ENCODE measurements at regions not wholly inside any gene's neighbourhood (a gene's known extent, or its start where the extent isn't known, plus 50 kb on each side); places are given as distances from the start of the nearest gene placed in this dataset.

DNA sequence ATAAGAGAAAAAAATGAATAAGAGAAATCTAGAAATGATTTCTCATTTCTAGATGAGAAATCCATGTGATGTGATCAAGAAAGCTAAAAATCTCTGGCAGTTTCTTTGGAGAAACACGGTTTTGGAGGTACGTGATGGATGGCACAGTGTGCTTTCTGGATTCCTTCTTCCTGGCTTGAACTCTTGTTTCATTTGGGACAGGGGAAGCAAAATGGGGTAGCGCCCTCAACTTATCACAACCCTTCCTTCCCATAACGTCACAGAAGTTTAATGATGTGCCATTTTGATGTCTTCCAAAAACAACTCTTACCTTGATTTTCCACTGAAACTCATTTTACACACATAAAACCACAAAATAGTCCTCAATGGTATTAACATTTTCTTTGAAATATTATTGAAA is 1037.3 kb downstream of the ROBO2 start:
- H3K27ac Mint-ChIP-seq = no peak overlapping the region
- H3K36me3 Mint-ChIP-seq = peaks cover 4% of the 10 kb centered on the region
- H3K4me1 Mint-ChIP-seq = peaks cover 31% of the 10 kb centered on the region
- peaks cover 7% of the 10 kb centered on the region for H3K9me3 Mint-ChIP-seq
- TF ChIP-seq, protein P1, sequence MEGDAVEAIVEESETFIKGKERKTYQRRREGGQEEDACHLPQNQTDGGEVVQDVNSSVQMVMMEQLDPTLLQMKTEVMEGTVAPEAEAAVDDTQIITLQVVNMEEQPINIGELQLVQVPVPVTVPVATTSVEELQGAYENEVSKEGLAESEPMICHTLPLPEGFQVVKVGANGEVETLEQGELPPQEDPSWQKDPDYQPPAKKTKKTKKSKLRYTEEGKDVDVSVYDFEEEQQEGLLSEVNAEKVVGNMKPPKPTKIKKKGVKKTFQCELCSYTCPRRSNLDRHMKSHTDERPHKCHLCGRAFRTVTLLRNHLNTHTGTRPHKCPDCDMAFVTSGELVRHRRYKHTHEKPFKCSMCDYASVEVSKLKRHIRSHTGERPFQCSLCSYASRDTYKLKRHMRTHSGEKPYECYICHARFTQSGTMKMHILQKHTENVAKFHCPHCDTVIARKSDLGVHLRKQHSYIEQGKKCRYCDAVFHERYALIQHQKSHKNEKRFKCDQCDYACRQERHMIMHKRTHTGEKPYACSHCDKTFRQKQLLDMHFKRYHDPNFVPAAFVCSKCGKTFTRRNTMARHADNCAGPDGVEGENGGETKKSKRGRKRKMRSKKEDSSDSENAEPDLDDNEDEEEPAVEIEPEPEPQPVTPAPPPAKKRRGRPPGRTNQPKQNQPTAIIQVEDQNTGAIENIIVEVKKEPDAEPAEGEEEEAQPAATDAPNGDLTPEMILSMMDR (IDR thresholded peaks at IDR 0.05; ENCODE audit: unreplicated experiment) = no peak
- H3K4me3 Mint-ChIP-seq = no peak overlapping the region
- DNase-seq (ENCODE audit: low spot score in 2 of 2, unreplicated experiment in 2 of 2) = no peak
- H3K27me3 Mint-ChIP-seq (ENCODE audit: low read depth) = no peaks in the 10 kb centered on the region

- TF ChIP-seq, protein P1 (IDR thresholded peaks at IDR 0.05; ENCODE audit: unreplicated experiment) = no peak
- no peak overlapping the region for H3K4me3 Mint-ChIP-seq
- H3K4me1 Mint-ChIP-seq = peaks cover 33% of the 10 kb centered on the region
- H3K36me3 Mint-ChIP-seq = peaks cover 4% of the 10 kb centered on the region
- no peaks in the 10 kb centered on the region for H3K27me3 Mint-ChIP-seq (ENCODE audit: low read depth)
- H3K9me3 Mint-ChIP-seq = peaks cover 8% of the 10 kb centered on the region
- H3K27ac Mint-ChIP-seq = no peak overlapping the region
- no peak for DNase-seq (ENCODE audit: low spot score in 2 of 2, unreplicated experiment in 2 of 2)
These were observed 1037.9 kb downstream of the ROBO2 start for GRCh38 chr3:78077842-78078241.

DNA sequence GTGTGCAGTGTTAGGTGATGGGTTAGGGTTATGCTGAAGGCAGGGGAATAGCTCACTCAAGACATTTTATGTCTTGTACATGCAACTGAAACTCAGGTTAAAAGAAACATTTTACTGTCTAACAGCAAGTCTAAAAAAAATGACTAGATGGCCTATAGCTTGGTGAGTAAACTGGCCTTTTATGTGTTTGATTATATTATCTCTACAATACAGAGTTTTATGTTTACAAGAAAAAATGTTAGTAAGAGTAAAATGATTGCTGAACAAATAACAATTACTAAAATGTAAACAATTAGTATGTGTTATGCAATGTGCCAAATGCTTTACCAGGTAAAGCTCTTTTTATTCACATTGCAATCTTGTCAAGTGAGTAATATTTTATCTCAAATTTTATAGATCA is 1039.6 kb downstream of the ROBO2 start:
- Mint-ChIP-seq H3K36me3 (no peaks in the 10 kb centered on the region), H3K27ac (no peak overlapping the region), H3K9me3 (peaks cover 10% of the 10 kb centered on the region), H3K4me1 (peaks cover 36% of the 10 kb centered on the region), H3K4me3 (no peak overlapping the region), H3K27me3 (ENCODE audit: low read depth) (no peaks in the 10 kb centered on the region)
- TF ChIP-seq, protein P1 (IDR thresholded peaks at IDR 0.05; ENCODE audit: unreplicated experiment) = no peak
- DNase-seq (ENCODE audit: low spot score in 2 of 2, unreplicated experiment in 2 of 2) = no peak

DNA sequence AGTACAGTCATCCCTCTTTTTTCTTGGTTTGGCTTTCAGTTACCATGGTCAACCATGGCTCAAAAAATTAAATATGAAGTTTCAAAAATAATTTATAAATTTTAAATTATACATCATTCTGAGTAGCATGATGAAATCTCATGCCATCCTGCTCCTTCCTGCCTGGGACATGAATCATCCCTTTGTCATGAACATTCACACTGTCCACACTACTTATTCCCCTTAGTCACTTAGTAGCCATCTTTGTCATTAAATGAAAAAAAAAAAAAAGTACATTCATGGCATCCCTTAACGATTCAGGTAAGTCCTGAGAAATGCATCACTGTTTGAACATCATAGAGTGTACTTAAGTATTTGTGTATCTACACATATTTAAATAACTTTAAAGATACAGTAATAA is 1046.3 kb downstream of the ROBO2 start:
- peaks cover 15% of the 10 kb centered on the region for H3K9me3 Mint-ChIP-seq
- H3K36me3 Mint-ChIP-seq = peaks cover 4% of the 10 kb centered on the region
- no peak for DNase-seq (ENCODE audit: low spot score in 2 of 2, unreplicated experiment in 2 of 2)
- no peaks in the 10 kb centered on the region for H3K27me3 Mint-ChIP-seq (ENCODE audit: low read depth)
- H3K27ac Mint-ChIP-seq = no peak overlapping the region
- no peak overlapping the region for H3K4me3 Mint-ChIP-seq
- TF ChIP-seq, protein P1 (IDR thresholded peaks at IDR 0.05; ENCODE audit: unreplicated experiment) = no peak
- peaks cover 17% of the 10 kb centered on the region for H3K4me1 Mint-ChIP-seq

- H3K9me3 Mint-ChIP-seq = peaks cover 15% of the 10 kb centered on the region
- DNase-seq (ENCODE audit: low spot score in 2 of 2, unreplicated experiment in 2 of 2) = no peak
- H3K4me1 Mint-ChIP-seq = peaks cover 21% of the 10 kb centered on the region
- no peak overlapping the region for H3K4me3 Mint-ChIP-seq
- TF ChIP-seq, protein P1 (IDR thresholded peaks at IDR 0.05; ENCODE audit: unreplicated experiment) = no peak
- H3K27ac Mint-ChIP-seq = no peak overlapping the region
- H3K27me3 Mint-ChIP-seq (ENCODE audit: low read depth) = no peaks in the 10 kb centered on the region
- H3K36me3 Mint-ChIP-seq = peaks cover 4% of the 10 kb centered on the region
These were observed 1047.2 kb downstream of the ROBO2 start for GRCh38 chr3:78087134-78087533.

DNA sequence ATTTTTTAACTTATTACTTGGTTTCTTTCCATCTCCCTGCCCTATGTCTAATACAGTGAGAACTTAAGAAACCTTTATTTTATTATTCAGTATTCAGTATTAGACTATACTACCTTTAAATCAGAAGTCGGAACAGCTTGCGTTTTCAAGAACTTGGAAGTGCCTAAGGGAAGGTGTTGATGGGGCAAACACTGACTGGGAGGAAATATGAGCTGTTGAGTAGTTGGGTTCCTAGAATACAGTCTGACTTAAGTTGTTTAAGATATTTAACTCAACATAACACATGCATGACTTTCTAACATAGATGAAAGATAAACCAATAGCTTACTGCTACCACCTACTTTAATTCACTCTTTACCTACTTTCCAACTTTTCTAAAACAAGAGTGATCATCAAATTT is 1048.1 kb downstream of the ROBO2 start:
- no peak overlapping the region for H3K4me3 Mint-ChIP-seq
- H3K27me3 Mint-ChIP-seq (ENCODE audit: low read depth) = no peaks in the 10 kb centered on the region
- peaks cover 17% of the 10 kb centered on the region for H3K9me3 Mint-ChIP-seq
- H3K4me1 Mint-ChIP-seq = peaks cover 18% of the 10 kb centered on the region
- no peak for DNase-seq (ENCODE audit: low spot score in 2 of 2, unreplicated experiment in 2 of 2)
- no peak overlapping the region for H3K27ac Mint-ChIP-seq
- H3K36me3 Mint-ChIP-seq = peaks cover 4% of the 10 kb centered on the region
- TF ChIP-seq, protein P1 (IDR thresholded peaks at IDR 0.05; ENCODE audit: unreplicated experiment) = no peak

Measured in mesothelial cell of epicardium (in vitro differentiated cells).